ENCODE measurements at regions not wholly inside any gene's neighbourhood (a gene's known extent, or its start where the extent isn't known, plus 50 kb on each side); places are given as distances from the start of the nearest gene placed in this dataset.

- no peak for TF ChIP-seq POLR2A (IDR thresholded peaks at IDR 0.05; ENCODE audit: low read length)
- no peak for TF ChIP-seq GATA1 (IDR thresholded peaks at IDR 0.05; ENCODE audit: low read depth, low read length)
These were observed 51.7 kb upstream of the RTL6 start for GRCh38 chr22:44549701-44550100.
